GM12878 (cell line): ENCODE measurements at regions not wholly inside any gene's neighbourhood (a gene's known extent, or its start where the extent isn't known, plus 50 kb on each side); places are given as distances from the start of the nearest gene placed in this dataset.

Experiments used
- ATAC-seq: fragments of 200-7000 bp; cut with Tn5 transposase; 3 replicates; pipeline ENCODE4 v1.9.1; 2020; ENCODE audit warnings: mild to moderate bottlenecking, moderate library complexity
- BruUV-seq: library from RNA; stranded (reverse); fragments of 400-500 nt; replicated peaks from 2 replicates; lab custom pipeline; 2021; lab: Mats Ljungman, UMichigan
- CTCF ChIA-PET: fragments of 300-600 bp; sonication (Branson Sonifier 250); formaldehyde crosslinking; extraction: SDS; loops from one replicate; lab custom pipeline; 2021; ENCODE audit warnings: inconsistent platforms; lab: Yijun Ruan, JAX
- POLR2A ChIA-PET: fragments of 350-600 bp; formaldehyde crosslinking; extraction: SDS; loops from one replicate; lab custom pipeline; 2021; ENCODE audit warnings: inconsistent platforms; lab: Charles Lee
- RAD21 ChIA-PET: fragments of 300-600 bp; sonication (Branson Sonifier 250); formaldehyde crosslinking; loops from one replicate; lab custom pipeline; 2023; ENCODE audit warnings: antibody characterized with exemption; ENCODE audit not compliant: unreplicated experiment; lab: Charles Lee
- SMC1A ChIA-PET: fragments of 300-600 bp; sonication (Branson Sonifier 250); formaldehyde crosslinking; loops from one replicate; lab custom pipeline; 2023; ENCODE audit not compliant: unreplicated experiment, uncharacterized antibody; lab: Charles Lee
- DNase-seq: peaks from one replicate; pipeline ENCODE4 v3.0.0-alpha.2; 2011; ENCODE audit warnings: low read depth, low spot score
- FAIRE-seq: peaks from 3 replicates; lab custom pipeline; 2011; peaks lifted over from hg19 to GRCh38; lab: Jason Lieb, UNC
- H2AFZ ChIP-seq: 2 replicates; pipeline ENCODE4 v1.6.0; 2011; ENCODE audit warnings: low read depth, low read length, control low read depth; ENCODE audit not compliant: control insufficient read depth
- H3K27ac ChIP-seq: 2 replicates; pipeline ENCODE4 v1.5.1; 2011; ENCODE audit warnings: control low read depth; ENCODE audit not compliant: control insufficient read depth, insufficient read depth
- H3K27me3 ChIP-seq, 2 experiments: replicated peaks in 1 of 2; 2 replicates each; pipeline versions ENCODE4 v1.6.0 to v1.6.1; 2011; ENCODE audit warnings: low read length in 1 of 2; ENCODE audit not compliant: control insufficient read depth in 2 of 2, insufficient read depth in 2 of 2
- H3K36me3 ChIP-seq, 2 experiments: 2 replicates each; pipeline ENCODE4 v1.5.1; 2011; ENCODE audit warnings: low read length in 1 of 2; ENCODE audit not compliant: control insufficient read depth in 2 of 2, insufficient read depth in 2 of 2
- H3K4me1 ChIP-seq: 2 replicates; pipeline ENCODE4 v1.6.1; 2011; ENCODE audit warnings: mild to moderate bottlenecking, low read length, moderate library complexity, mixed read lengths; ENCODE audit not compliant: control insufficient read depth, insufficient read depth
- H3K4me2 ChIP-seq: 2 replicates; pipeline ENCODE4 v1.6.0; 2011; ENCODE audit warnings: control low read depth; ENCODE audit not compliant: control insufficient read depth, insufficient read depth
- H3K4me3 ChIP-seq: fragments of 200-600 bp; sonication (generic); 2 replicates; pipeline ENCODE4 v1.5.1; 2016
- H3K79me2 ChIP-seq: 2 replicates; pipeline ENCODE4 v1.6.0; 2011; ENCODE audit warnings: low read length; ENCODE audit not compliant: control insufficient read depth, insufficient read depth
- H3K9ac ChIP-seq: 2 replicates; pipeline ENCODE4 v1.8.0; 2011; ENCODE audit warnings: low read length, control low read depth, mixed read lengths; ENCODE audit not compliant: control insufficient read depth, insufficient read depth
- H3K9me3 ChIP-seq: replicated peaks from 3 replicates; pipeline ENCODE4 v1.5.1; 2011; ENCODE audit warnings: mild to moderate bottlenecking, low read length; ENCODE audit not compliant: control insufficient read depth, insufficient read depth
- H4K20me1 ChIP-seq: 2 replicates; pipeline ENCODE4 v1.6.0; 2011; ENCODE audit not compliant: control insufficient read depth, insufficient read depth
- ETV6 ChIP-seq, 2 experiments: fragments of 450-650 bp in 1 of 2; IDR thresholded peaks in 1 of 2; conservative IDR thresholded peaks in 1 of 2; 2 replicates each; pipeline ENCODE4 v1.6.1; 2014; ENCODE audit warnings: antibody characterized with exemption in 1 of 2, borderline replicate concordance in 1 of 2, low read depth in 1 of 2, mild to moderate bottlenecking in 1 of 2, moderate library complexity in 1 of 2
- HCFC1 ChIP-seq: fragments of 150-350 bp; IDR thresholded peaks from 2 replicates; pipeline ENCODE4 v1.6.1; 2014; ENCODE audit warnings: low read length
- HDGF ChIP-seq: fragments of 450-650 bp; IDR thresholded peaks from 2 replicates; pipeline ENCODE4 v1.6.1; 2016; ENCODE audit warnings: antibody characterized with exemption
- MTA3 ChIP-seq: IDR thresholded peaks from 2 replicates; pipeline ENCODE4 v1.6.1; 2012; ENCODE audit warnings: low read length, inconsistent platforms, borderline replicate concordance
- MXI1 ChIP-seq: fragments of 150-350 bp; IDR thresholded peaks from 2 replicates; pipeline ENCODE4 v1.6.1; 2011; ENCODE audit warnings: low read depth, mild to moderate bottlenecking, inconsistent platforms, low read length, improper control_type of control experiment
- PKNOX1 ChIP-seq: fragments of 450-650 bp; IDR thresholded peaks from 2 replicates; pipeline ENCODE4 v1.6.1; 2016; ENCODE audit warnings: mild to moderate bottlenecking
- RCOR1 ChIP-seq: conservative IDR thresholded peaks from 2 replicates; pipeline ENCODE4 v1.6.1; 2012; ENCODE audit warnings: low read depth, low read length, improper control_type of control experiment
- YY1 ChIP-seq: IDR thresholded peaks from 2 replicates; pipeline ENCODE4 v1.6.1; 2011; ENCODE audit warnings: low read depth, mild to moderate bottlenecking, low read length
- ZNF687 ChIP-seq: fragments of 450-650 bp; IDR thresholded peaks from 2 replicates; pipeline ENCODE4 v1.6.1; 2017; ENCODE audit warnings: mild to moderate bottlenecking, moderate library complexity
- ZSCAN29 ChIP-seq: fragments of 450-650 bp; IDR thresholded peaks from 2 replicates; pipeline ENCODE4 v1.6.1; 2017; ENCODE audit warnings: mild to moderate bottlenecking, moderate library complexity
- WGBS: methylation state at CpG from one replicate; pipeline ENCODE4 v1.1.6; 2016; ENCODE audit warnings: low lambda C conversion rate; ENCODE audit not compliant: insufficient replicate concordance, insufficient coverage; ENCODE audit errors: missing lambda C conversion rate; 5-methylcytosine and 5-hydroxymethylcytosine counted together
- in situ Hi-C: fragments of 300-500 bp; cut with MboI; formaldehyde crosslinking; loops from 9 replicates; pipeline ENCODE4 v1.14.3; 2018; ENCODE audit warnings: mixed read lengths
- intact Hi-C: fragments of 100-400 bp; cut with micrococcal nuclease; formaldehyde crosslinking; loops from one replicate; pipeline ENCODE4 v1.14.2; 2022; ENCODE audit not compliant: unreplicated experiment
- TF ChIP-seq, protein P1 (sequence below): fragments of 450-650 bp; IDR thresholded peaks from 2 replicates; pipeline ENCODE4 v1.6.1; 2017; ENCODE audit warnings: antibody characterized with exemption, mild to moderate bottlenecking, moderate library complexity
- TF ChIP-seq, protein P2 (sequence below): IDR thresholded peaks from 2 replicates; pipeline ENCODE4 v1.6.1; 2012; ENCODE audit warnings: mild to moderate bottlenecking, low read depth, low read length

DNA sequence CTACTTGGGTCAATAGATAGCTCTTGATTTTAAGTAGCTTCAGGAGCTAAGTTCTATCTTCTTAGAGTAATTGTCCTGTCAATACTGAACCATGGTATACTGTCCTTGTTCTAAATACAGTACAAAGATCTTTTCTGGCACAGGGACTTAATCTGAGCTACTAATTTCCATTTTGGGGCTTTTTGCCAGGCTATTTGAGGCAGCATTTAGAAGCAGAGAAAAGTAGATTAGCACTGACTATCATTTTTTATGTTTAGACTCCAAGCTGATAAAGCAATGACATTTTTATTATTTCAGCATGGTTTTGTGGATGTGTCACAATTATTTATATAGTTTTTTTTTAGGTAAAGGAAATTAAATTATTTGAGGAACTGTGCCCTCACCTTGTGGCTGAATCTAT is 163.2 kb downstream of the FAT3 start (continued):
- TF ChIP-seq ETV6 (conservative IDR thresholded peaks at IDR 0.05 in 1 of 2, IDR thresholded peaks at IDR 0.05 in 1 of 2; ENCODE audit: borderline replicate concordance in 1 of 2, low read depth in 1 of 2) (no peak), ZSCAN29 (no peak), HDGF (no peak), MXI1 (no peak)
- TF ChIP-seq, all 136 proteins: peak for 0

GRCh38 chr11:92388380-92388779 is 163.8 kb downstream of the FAT3 start:
- no TSS peak for BruUV-seq
- H3K4me1 ChIP-seq, result no peaks in the 10 kb centered on the region
- SMC1A ChIA-PET, result no interaction called here
- no peak for FAIRE-seq
- CTCF ChIA-PET, result interaction anchor here (1.1 kb wide), 1 partner anchor 9 kb away, joined by 4 read pairs; no protein-coding TSS in a partner anchor
- H3K9ac ChIP-seq, result no peak overlapping the region
- no peak for ATAC-seq
- H3K4me3 ChIP-seq, result no peak overlapping the region
- no peak overlapping the region for H2AFZ ChIP-seq
- in situ Hi-C loops, result no loop called here
- H3K4me2 ChIP-seq, result no peak overlapping the region
- no peaks in the 10 kb centered on the region for H4K20me1 ChIP-seq
- RAD21 ChIA-PET, result no interaction called here
- POLR2A ChIA-PET, result no interaction called here
- intact Hi-C loops, result no loop called here
- H3K36me3 ChIP-seq, result no peaks in the 10 kb centered on the region
- WGBS, result 0% methylated on average over 1 of the region's 1 CpG
- no peaks in the 10 kb centered on the region for H3K79me2 ChIP-seq
- H3K27me3 ChIP-seq, result no peaks in the 10 kb centered on the region
- H3K27ac ChIP-seq, result no peak overlapping the region
- no peaks in the 10 kb centered on the region for H3K9me3 ChIP-seq
- no peak for DNase-seq
- TF ChIP-seq PKNOX1, result no peak
- TF ChIP-seq HDGF, result no peak
- TF ChIP-seq, protein P1, sequence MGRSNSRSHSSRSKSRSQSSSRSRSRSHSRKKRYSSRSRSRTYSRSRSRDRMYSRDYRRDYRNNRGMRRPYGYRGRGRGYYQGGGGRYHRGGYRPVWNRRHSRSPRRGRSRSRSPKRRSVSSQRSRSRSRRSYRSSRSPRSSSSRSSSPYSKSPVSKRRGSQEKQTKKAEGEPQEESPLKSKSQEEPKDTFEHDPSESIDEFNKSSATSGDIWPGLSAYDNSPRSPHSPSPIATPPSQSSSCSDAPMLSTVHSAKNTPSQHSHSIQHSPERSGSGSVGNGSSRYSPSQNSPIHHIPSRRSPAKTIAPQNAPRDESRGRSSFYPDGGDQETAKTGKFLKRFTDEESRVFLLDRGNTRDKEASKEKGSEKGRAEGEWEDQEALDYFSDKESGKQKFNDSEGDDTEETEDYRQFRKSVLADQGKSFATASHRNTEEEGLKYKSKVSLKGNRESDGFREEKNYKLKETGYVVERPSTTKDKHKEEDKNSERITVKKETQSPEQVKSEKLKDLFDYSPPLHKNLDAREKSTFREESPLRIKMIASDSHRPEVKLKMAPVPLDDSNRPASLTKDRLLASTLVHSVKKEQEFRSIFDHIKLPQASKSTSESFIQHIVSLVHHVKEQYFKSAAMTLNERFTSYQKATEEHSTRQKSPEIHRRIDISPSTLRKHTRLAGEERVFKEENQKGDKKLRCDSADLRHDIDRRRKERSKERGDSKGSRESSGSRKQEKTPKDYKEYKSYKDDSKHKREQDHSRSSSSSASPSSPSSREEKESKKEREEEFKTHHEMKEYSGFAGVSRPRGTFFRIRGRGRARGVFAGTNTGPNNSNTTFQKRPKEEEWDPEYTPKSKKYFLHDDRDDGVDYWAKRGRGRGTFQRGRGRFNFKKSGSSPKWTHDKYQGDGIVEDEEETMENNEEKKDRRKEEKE, result no peak
- no peak for TF ChIP-seq RCOR1
- TF ChIP-seq YY1, result no peak
- TF ChIP-seq MTA3, result no peak
- no peak for TF ChIP-seq HCFC1
- TF ChIP-seq, protein P2, sequence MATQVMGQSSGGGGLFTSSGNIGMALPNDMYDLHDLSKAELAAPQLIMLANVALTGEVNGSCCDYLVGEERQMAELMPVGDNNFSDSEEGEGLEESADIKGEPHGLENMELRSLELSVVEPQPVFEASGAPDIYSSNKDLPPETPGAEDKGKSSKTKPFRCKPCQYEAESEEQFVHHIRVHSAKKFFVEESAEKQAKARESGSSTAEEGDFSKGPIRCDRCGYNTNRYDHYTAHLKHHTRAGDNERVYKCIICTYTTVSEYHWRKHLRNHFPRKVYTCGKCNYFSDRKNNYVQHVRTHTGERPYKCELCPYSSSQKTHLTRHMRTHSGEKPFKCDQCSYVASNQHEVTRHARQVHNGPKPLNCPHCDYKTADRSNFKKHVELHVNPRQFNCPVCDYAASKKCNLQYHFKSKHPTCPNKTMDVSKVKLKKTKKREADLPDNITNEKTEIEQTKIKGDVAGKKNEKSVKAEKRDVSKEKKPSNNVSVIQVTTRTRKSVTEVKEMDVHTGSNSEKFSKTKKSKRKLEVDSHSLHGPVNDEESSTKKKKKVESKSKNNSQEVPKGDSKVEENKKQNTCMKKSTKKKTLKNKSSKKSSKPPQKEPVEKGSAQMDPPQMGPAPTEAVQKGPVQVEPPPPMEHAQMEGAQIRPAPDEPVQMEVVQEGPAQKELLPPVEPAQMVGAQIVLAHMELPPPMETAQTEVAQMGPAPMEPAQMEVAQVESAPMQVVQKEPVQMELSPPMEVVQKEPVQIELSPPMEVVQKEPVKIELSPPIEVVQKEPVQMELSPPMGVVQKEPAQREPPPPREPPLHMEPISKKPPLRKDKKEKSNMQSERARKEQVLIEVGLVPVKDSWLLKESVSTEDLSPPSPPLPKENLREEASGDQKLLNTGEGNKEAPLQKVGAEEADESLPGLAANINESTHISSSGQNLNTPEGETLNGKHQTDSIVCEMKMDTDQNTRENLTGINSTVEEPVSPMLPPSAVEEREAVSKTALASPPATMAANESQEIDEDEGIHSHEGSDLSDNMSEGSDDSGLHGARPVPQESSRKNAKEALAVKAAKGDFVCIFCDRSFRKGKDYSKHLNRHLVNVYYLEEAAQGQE, result no peak
- TF ChIP-seq ZNF687, result no peak
